SK-N-SH (cell line): ENCODE measurements at regions not wholly inside any gene's neighbourhood (a gene's known extent, or its start where the extent isn't known, plus 50 kb on each side); places are given as distances from the start of the nearest gene placed in this dataset.

Source experiments
- CTCF ChIA-PET: fragments of 300-600, 350-600 bp; formaldehyde crosslinking; extraction: SDS; loops from one replicate; lab custom pipeline; 2021; lab: Yijun Ruan, JAX
- POLR2A ChIA-PET: fragments of 350-600 bp; sonication (Branson Sonifier 250); formaldehyde crosslinking; extraction: SDS; loops from one replicate; lab custom pipeline; 2020; ENCODE audit warnings: antibody characterized with exemption, inconsistent platforms; lab: Yijun Ruan, JAX
- DNase-seq: peaks from one replicate; pipeline ENCODE4 v3.0.0; 2012
- H2AFZ ChIP-seq: fragments of 200-600 bp; sonication (generic); 2 replicates; pipeline ENCODE4 v1.8.1; 2016; ENCODE audit warnings: antibody characterized with exemption, mild to moderate bottlenecking, low read depth
- H3F3A ChIP-seq: fragments of 200-600 bp; sonication (generic); replicated peaks from 2 replicates; pipeline ENCODE3; 2016; ENCODE audit warnings: antibody characterized with exemption, mild to moderate bottlenecking; ENCODE audit not compliant: insufficient read depth
- H3K27ac ChIP-seq, 2 experiments: fragments of 200-500 bp in 1 of 2; fragments of 200-600 bp in 1 of 2; sonication (Bioruptor generic) in 1 of 2; sonication (generic), shearing (Covaris generic) in 1 of 2; 2 replicates each; pipeline versions ENCODE4 v1.5.1 to v1.6.1; 2014 to 2016; ENCODE audit warnings: low read depth in 2 of 2, inconsistent platforms in 1 of 2, low read length in 1 of 2, mild to moderate bottlenecking in 1 of 2, mixed read lengths in 1 of 2
- H3K27me3 ChIP-seq: fragments of 200-600 bp; sonication (generic), shearing (Covaris generic); 2 replicates; pipeline ENCODE4 v1.6.1; 2016; ENCODE audit warnings: mixed run types; ENCODE audit not compliant: insufficient read depth
- H3K36me3 ChIP-seq, 2 experiments: fragments of 200-500 bp in 1 of 2; fragments of 200-600 bp in 1 of 2; sonication (Bioruptor generic) in 1 of 2; sonication (generic) in 1 of 2; replicated peaks in 1 of 2; 2 replicates each; pipeline versions ENCODE3 to v1.5.1; 2014 to 2016; ENCODE audit warnings: low read length in 1 of 2, mild to moderate bottlenecking in 1 of 2; ENCODE audit not compliant: insufficient read depth in 2 of 2, control insufficient read depth in 1 of 2
- H3K4me1 ChIP-seq, 2 experiments: fragments of 200-500 bp in 1 of 2; fragments of 200-600 bp in 1 of 2; sonication (Bioruptor generic) in 1 of 2; sonication (generic), shearing (Covaris generic) in 1 of 2; 2 replicates each; pipeline versions ENCODE4 v1.5.1 to v1.6.1; 2014 to 2016; ENCODE audit warnings: low read depth in 1 of 2, low read length in 1 of 2, mixed run types in 1 of 2; ENCODE audit not compliant: insufficient read depth in 2 of 2, control insufficient read depth in 1 of 2
- H3K4me2 ChIP-seq: fragments of 200-600 bp; sonication (generic), shearing (Covaris generic); 2 replicates; pipeline ENCODE4 v1.6.1; 2017; ENCODE audit warnings: mixed run types
- H3K4me3 ChIP-seq, 2 experiments: fragments of 200-500 bp in 1 of 2; fragments of 200-600 bp in 1 of 2; sonication (Bioruptor generic) in 1 of 2; sonication (generic), shearing (Covaris generic) in 1 of 2; 2 replicates each; pipeline versions ENCODE4 v1.5.1 to v1.8.1; 2014 to 2016; ENCODE audit warnings: low read depth in 2 of 2, inconsistent platforms in 1 of 2, low read length in 1 of 2, mild to moderate bottlenecking in 1 of 2, mixed read lengths in 1 of 2, moderate library complexity in 1 of 2
- H3K79me2 ChIP-seq: fragments of 200-600 bp; sonication (generic); 2 replicates; pipeline ENCODE4 v1.8.1; 2017; ENCODE audit warnings: mild to moderate bottlenecking; ENCODE audit not compliant: insufficient read depth
- H3K9ac ChIP-seq: fragments of 200-600 bp; sonication (generic); 2 replicates; pipeline ENCODE4 v1.6.1; 2017; ENCODE audit warnings: mixed run types
- H3K9me2 ChIP-seq: fragments of 200-600 bp; sonication (generic); 2 replicates; pipeline ENCODE4 v1.6.1; 2017; ENCODE audit warnings: mixed run types
- H3K9me3 ChIP-seq: fragments of 200-600 bp; sonication (generic); 2 replicates; pipeline ENCODE4 v1.6.1; 2017; ENCODE audit warnings: mixed run types, mild to moderate bottlenecking, moderate library complexity
- H4K20me1 ChIP-seq: fragments of 200-600 bp; sonication (generic); 2 replicates; pipeline ENCODE4 v1.6.1; 2017; ENCODE audit warnings: mild to moderate bottlenecking, mixed run types; ENCODE audit not compliant: insufficient read depth
- CHD2 ChIP-seq: fragments of 150-350 bp; IDR thresholded peaks from 2 replicates; pipeline ENCODE4 v1.6.1; 2018; ENCODE audit warnings: low read length; ENCODE audit not compliant: partially characterized antibody
- EZH2phosphoT487 ChIP-seq: fragments of 200-600 bp; sonication (generic); IDR thresholded peaks from 2 replicates; pipeline ENCODE4 v1.6.1; 2017; ENCODE audit warnings: low read depth, mixed run types, mild to moderate bottlenecking, antibody characterized with exemption, moderate library complexity, borderline replicate concordance
- FOSL2 ChIP-seq: IDR thresholded peaks from 2 replicates; pipeline ENCODE4 v1.4.0; 2012; ENCODE audit warnings: low read depth, mild to moderate bottlenecking, moderate library complexity, borderline replicate concordance
- GABPA ChIP-seq: IDR thresholded peaks from 2 replicates; pipeline ENCODE4 v1.4.0; 2012; ENCODE audit warnings: low read depth, mild to moderate bottlenecking
- GATA2 ChIP-seq: sonication (generic); formaldehyde crosslinking; IDR thresholded peaks from 2 replicates; pipeline ENCODE4 v1.5.0; 2020; ENCODE audit warnings: mild to moderate bottlenecking, missing genetic modification reagents
- IRF3 ChIP-seq: fragments of 150-350 bp; IDR thresholded peaks from 2 replicates; pipeline ENCODE4 v1.6.1; 2016; ENCODE audit warnings: mild to moderate bottlenecking, low read depth, low read length
- MAX ChIP-seq: IDR thresholded peaks from 2 replicates; pipeline ENCODE4 v1.4.0; 2012; ENCODE audit warnings: low read depth
- PBX3 ChIP-seq: IDR thresholded peaks from 2 replicates; pipeline ENCODE4; 2012
- RAD21 ChIP-seq: IDR thresholded peaks from 2 replicates; pipeline ENCODE4 v1.6.1; 2012; ENCODE audit warnings: mild to moderate bottlenecking, low read length
- REST ChIP-seq: IDR thresholded peaks from 2 replicates; pipeline ENCODE4 v1.6.1; 2012; ENCODE audit warnings: mild to moderate bottlenecking, low read depth, low read length, moderate library complexity
- RFX5 ChIP-seq: IDR thresholded peaks from 2 replicates; pipeline ENCODE4 v1.6.1; 2012; ENCODE audit warnings: mild to moderate bottlenecking, improper control_type of control experiment, low read length
- RXRA ChIP-seq: IDR thresholded peaks from 2 replicates; pipeline ENCODE4 v1.4.0; 2012; ENCODE audit warnings: low read depth, mild to moderate bottlenecking, borderline replicate concordance
- TAF1 ChIP-seq: IDR thresholded peaks from 2 replicates; pipeline ENCODE4 v1.6.1; 2012; ENCODE audit warnings: low read depth, mild to moderate bottlenecking, low read length, moderate library complexity, borderline replicate concordance
- USF1 ChIP-seq: IDR thresholded peaks from 2 replicates; pipeline ENCODE4 v1.4.0; 2012; ENCODE audit warnings: low read depth, borderline replicate concordance
- USF2 ChIP-seq: fragments of 150-350 bp; IDR thresholded peaks from 2 replicates; pipeline ENCODE4 v1.6.1; 2017; ENCODE audit warnings: antibody characterized with exemption, low read length, low read depth, borderline replicate concordance
- YY1 ChIP-seq: IDR thresholded peaks from 2 replicates; pipeline ENCODE4 v1.4.0; 2012; ENCODE audit warnings: low read depth, mild to moderate bottlenecking
- WGBS: methylation state at CpG from one replicate; pipeline ENCODE4 v1.1.6; 2017; ENCODE audit warnings: low lambda C conversion rate; 5-methylcytosine and 5-hydroxymethylcytosine counted together

GRCh38 chr10:83648201-83648600 lies 491.1 kb upstream of the GHITM start (continued):
- no peak for TF ChIP-seq USF1
- no peak for TF ChIP-seq GABPA
- TF ChIP-seq MAX = no peak
- no peak for TF ChIP-seq FOSL2
- TF ChIP-seq USF2 = no peak
- TF ChIP-seq TAF1 = no peak
- TF ChIP-seq YY1 = no peak
- no peak for TF ChIP-seq PBX3
- no peak for TF ChIP-seq EZH2phosphoT487
- TF ChIP-seq IRF3 = no peak
- TF ChIP-seq RAD21 = no peak

- H3K27me3 ChIP-seq = no peaks in the 10 kb centered on the region
- H3K27ac ChIP-seq = no peak overlapping the region
- TF ChIP-seq USF2 (no peak), FOSL2 (no peak), RXRA (no peak), CHD2 (no peak), REST (no peak), RFX5 (no peak), TAF1 (no peak), RAD21 (no peak), GATA2 (CRISPR knock-in tag) (no peak)
- no peaks in the 10 kb centered on the region for H3F3A ChIP-seq
- H3K4me1 ChIP-seq = no peaks in the 10 kb centered on the region; a peak in 1 of 4 replicates
- no peaks in the 10 kb centered on the region for H3K79me2 ChIP-seq
- no peaks in the 10 kb centered on the region for H3K9me3 ChIP-seq
- H3K36me3 ChIP-seq = no peaks in the 10 kb centered on the region
- DNase-seq = no peak
- no peak overlapping the region for H3K4me2 ChIP-seq
- H3K4me3 ChIP-seq = no peak overlapping the region
- 78% methylated on average over 3 of the region's 3 CpGs for WGBS
- H3K9me2 ChIP-seq = no peaks in the 10 kb centered on the region
- CTCF ChIA-PET = no interaction called here
- POLR2A ChIA-PET = no interaction called here
- no peak overlapping the region for H3K9ac ChIP-seq
- H4K20me1 ChIP-seq = no peaks in the 10 kb centered on the region
- H2AFZ ChIP-seq = no peak overlapping the region
These were observed 489.8 kb upstream of the GHITM start for GRCh38 chr10:83649471-83649870.
